CD14-positive monocyte (primary cell): ENCODE measurements at regions not wholly inside any gene's neighbourhood (a gene's known extent, or its start where the extent isn't known, plus 50 kb on each side); places are given as distances from the start of the nearest gene placed in this dataset.

Source experiments
- DNase-seq, 3 donors: peaks; one replicate each; pipeline ENCODE4 v3.0.0-alpha.2; 2011 to 2022
- H2AFZ ChIP-seq: 2 replicates; pipeline ENCODE4 v1.6.0; 2012; ENCODE audit warnings: mild to moderate bottlenecking, low read depth, low read length, inconsistent platforms; ENCODE audit not compliant: insufficient read depth, poor library complexity, severe bottlenecking
- H3K27ac ChIP-seq, 2 donors: 1 replicate in 1 of 2; 2 replicates in 1 of 2; pipeline ENCODE4 v1.5.1; 2012 to 2013; ENCODE audit warnings: low read length in 2 of 2, control low read depth in 1 of 2, inconsistent platforms in 1 of 2, low read depth in 1 of 2, mild to moderate bottlenecking in 1 of 2
- H3K27me3 ChIP-seq, 2 donors: one replicate each; pipeline versions ENCODE4 v1.6.0 to v1.6.1; 2011 to 2013; ENCODE audit warnings: low read length in 2 of 2; ENCODE audit not compliant: control insufficient read depth in 2 of 2, insufficient read depth in 2 of 2
- H3K36me3 ChIP-seq, 2 donors: replicated peaks in 1 of 2; 1 replicate in 1 of 2; 2 replicates in 1 of 2; pipeline versions ENCODE4 v1.5.1 to v1.6.1; 2012 to 2013; ENCODE audit warnings: low read length in 2 of 2, control low read depth in 1 of 2, inconsistent platforms in 1 of 2, mild to moderate bottlenecking in 1 of 2; ENCODE audit not compliant: insufficient read depth in 2 of 2, control insufficient read depth in 1 of 2
- H3K4me1 ChIP-seq, 2 donors: 1 replicate in 1 of 2; 2 replicates in 1 of 2; pipeline versions ENCODE4 v1.5.1 to v1.6.1; 2012 to 2013; ENCODE audit warnings: low read length in 2 of 2, control low read depth in 1 of 2, inconsistent platforms in 1 of 2, mild to moderate bottlenecking in 1 of 2, moderate library complexity in 1 of 2; ENCODE audit not compliant: insufficient read depth in 2 of 2, control insufficient read depth in 1 of 2
- H3K4me2 ChIP-seq: replicated peaks from 2 replicates; pipeline ENCODE3; 2012; ENCODE audit warnings: low read length, moderate library complexity, mild to moderate bottlenecking; ENCODE audit not compliant: poor library complexity, severe bottlenecking; ENCODE audit errors: extremely low read depth
- H3K4me3 ChIP-seq, 3 experiments: fragments of 200-600 bp in 1 of 3; sonication (generic) in 1 of 3; replicated peaks in 1 of 3; 1 replicate in 2 of 3; 2 replicates in 1 of 3; pipeline ENCODE4 v1.5.1; 2011 to 2013; ENCODE audit warnings: low read length in 3 of 3, mild to moderate bottlenecking in 3 of 3, control low read depth in 2 of 3, low read depth in 2 of 3, inconsistent platforms in 1 of 3, moderate library complexity in 1 of 3
- H3K79me2 ChIP-seq: 2 replicates; pipeline ENCODE4 v1.6.0; 2012; ENCODE audit warnings: mild to moderate bottlenecking, control low read depth, inconsistent platforms, low read length, moderate library complexity; ENCODE audit not compliant: insufficient read depth
- H3K9ac ChIP-seq: 2 replicates; pipeline ENCODE4 v1.6.0; 2017; ENCODE audit warnings: low read length, mild to moderate bottlenecking; ENCODE audit not compliant: insufficient read depth, poor library complexity, severe bottlenecking
- H3K9me3 ChIP-seq, 2 donors: replicated peaks in 1 of 2; 1 replicate in 1 of 2; 2 replicates in 1 of 2; pipeline versions ENCODE4 v1.5.1 to v1.6.1; 2012 to 2013; ENCODE audit warnings: low read length in 2 of 2, control low read depth in 1 of 2; ENCODE audit not compliant: control insufficient read depth in 1 of 2, insufficient read depth in 1 of 2
- H4K20me1 ChIP-seq: 2 replicates; pipeline ENCODE4 v1.6.0; 2012; ENCODE audit warnings: mild to moderate bottlenecking, low read length, control low read depth, moderate library complexity; ENCODE audit not compliant: insufficient read depth
- H3K27ac Mint-ChIP-seq, 7 donors: one replicate each; pipeline ENCODE4 v1.8.0; 2020; ENCODE audit warnings: mild to moderate bottlenecking in 7 of 7, mixed read lengths in 7 of 7, moderate library complexity in 6 of 7, inconsistent platforms in 2 of 7
- H3K27me3 Mint-ChIP-seq, 3 donors: one replicate each; pipeline ENCODE4 v1.8.0; 2021 to 2022; ENCODE audit warnings: low read depth in 3 of 3, mild to moderate bottlenecking in 3 of 3, mixed read lengths in 3 of 3, moderate library complexity in 3 of 3, inconsistent platforms in 1 of 3
- H3K36me3 Mint-ChIP-seq, 2 donors: one replicate each; pipeline ENCODE4 v1.8.0; 2020; ENCODE audit warnings: mixed read lengths in 2 of 2, inconsistent platforms in 1 of 2, mild to moderate bottlenecking in 1 of 2
- H3K4me1 Mint-ChIP-seq: one replicate; pipeline ENCODE4 v1.8.0; 2020; ENCODE audit warnings: mild to moderate bottlenecking, mixed read lengths
- H3K4me3 Mint-ChIP-seq, 2 donors: one replicate each; pipeline ENCODE4 v1.8.0; 2020; ENCODE audit warnings: mild to moderate bottlenecking in 2 of 2, mixed read lengths in 2 of 2, moderate library complexity in 1 of 2
- H3K9me3 Mint-ChIP-seq, 7 donors: one replicate each; pipeline ENCODE4 v1.8.0; 2020 to 2022; ENCODE audit warnings: mixed read lengths in 7 of 7, mild to moderate bottlenecking in 6 of 7, moderate library complexity in 6 of 7, inconsistent platforms in 2 of 7
- WGBS: methylation state at CpG from one replicate; pipeline ENCODE4 v1.1.5; 2013; ENCODE audit warnings: missing lambda C conversion rate; ENCODE audit not compliant: insufficient coverage; 5-methylcytosine and 5-hydroxymethylcytosine counted together
- intact Hi-C, 2 donors: fragments of 100-400 bp; cut with micrococcal nuclease; formaldehyde crosslinking; loops; one replicate each; pipeline versions ENCODE4 v1.15.0 to v1.15.1; 2023
- TF ChIP-seq, protein P1 (sequence below): fragments of 200-600 bp; IDR thresholded peaks from one replicate; pipeline ENCODE4 v1.8.0; 2022; ENCODE audit warnings: antibody characterized with exemption, mild to moderate bottlenecking

DNA sequence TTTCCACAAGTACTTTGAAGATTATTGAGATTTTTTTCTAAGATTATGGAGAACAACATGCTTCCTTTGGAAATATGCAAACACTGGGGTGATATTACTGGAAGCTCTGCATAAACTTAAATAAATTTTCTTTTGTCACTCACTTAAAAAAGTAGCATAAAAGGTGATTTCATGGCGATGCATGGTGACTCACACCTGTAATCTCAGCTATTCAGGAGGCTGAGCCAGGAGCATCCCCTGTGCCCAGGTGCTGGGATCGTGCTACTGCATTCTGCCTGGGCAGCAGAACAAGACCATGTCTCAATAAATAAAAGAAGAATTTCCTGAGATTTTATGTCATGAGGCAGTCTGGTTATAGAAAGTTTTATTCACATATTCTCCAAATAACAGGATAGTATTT lies 679.1 kb upstream of the CDH2 start:
- H3K9me3 Mint-ChIP-seq: peaks cover 0 to 6% (median 0%) of the 10 kb centered on the region in 7 donors
- no peaks in the 10 kb centered on the region for H3K4me1 Mint-ChIP-seq
- Histone ChIP-seq H4K20me1 (no peaks in the 10 kb centered on the region), H3K79me2 (no peaks in the 10 kb centered on the region), H3K4me3 (no peak overlapping the region), H3K27ac (no peak overlapping the region), H2AFZ (no peak overlapping the region), H3K36me3 (no peaks in the 10 kb centered on the region), H3K27me3 (no peaks in the 10 kb centered on the region), H3K9me3 (no peaks in the 10 kb centered on the region), H3K4me1 (no peaks in the 10 kb centered on the region), H3K4me2 (no peak overlapping the region), H3K9ac (no peak overlapping the region)
- H3K27me3 Mint-ChIP-seq: no peaks in the 10 kb centered on the region
- no peak overlapping the region for H3K27ac Mint-ChIP-seq
- intact Hi-C loops: no loop called here
- no peaks in the 10 kb centered on the region for H3K36me3 Mint-ChIP-seq
- DNase-seq: no peak
- WGBS: 83% methylated on average over 1 of the region's 2 CpGs
- H3K4me3 Mint-ChIP-seq: no peak overlapping the region
- TF ChIP-seq, protein P1, sequence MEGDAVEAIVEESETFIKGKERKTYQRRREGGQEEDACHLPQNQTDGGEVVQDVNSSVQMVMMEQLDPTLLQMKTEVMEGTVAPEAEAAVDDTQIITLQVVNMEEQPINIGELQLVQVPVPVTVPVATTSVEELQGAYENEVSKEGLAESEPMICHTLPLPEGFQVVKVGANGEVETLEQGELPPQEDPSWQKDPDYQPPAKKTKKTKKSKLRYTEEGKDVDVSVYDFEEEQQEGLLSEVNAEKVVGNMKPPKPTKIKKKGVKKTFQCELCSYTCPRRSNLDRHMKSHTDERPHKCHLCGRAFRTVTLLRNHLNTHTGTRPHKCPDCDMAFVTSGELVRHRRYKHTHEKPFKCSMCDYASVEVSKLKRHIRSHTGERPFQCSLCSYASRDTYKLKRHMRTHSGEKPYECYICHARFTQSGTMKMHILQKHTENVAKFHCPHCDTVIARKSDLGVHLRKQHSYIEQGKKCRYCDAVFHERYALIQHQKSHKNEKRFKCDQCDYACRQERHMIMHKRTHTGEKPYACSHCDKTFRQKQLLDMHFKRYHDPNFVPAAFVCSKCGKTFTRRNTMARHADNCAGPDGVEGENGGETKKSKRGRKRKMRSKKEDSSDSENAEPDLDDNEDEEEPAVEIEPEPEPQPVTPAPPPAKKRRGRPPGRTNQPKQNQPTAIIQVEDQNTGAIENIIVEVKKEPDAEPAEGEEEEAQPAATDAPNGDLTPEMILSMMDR: no peak

DNA sequence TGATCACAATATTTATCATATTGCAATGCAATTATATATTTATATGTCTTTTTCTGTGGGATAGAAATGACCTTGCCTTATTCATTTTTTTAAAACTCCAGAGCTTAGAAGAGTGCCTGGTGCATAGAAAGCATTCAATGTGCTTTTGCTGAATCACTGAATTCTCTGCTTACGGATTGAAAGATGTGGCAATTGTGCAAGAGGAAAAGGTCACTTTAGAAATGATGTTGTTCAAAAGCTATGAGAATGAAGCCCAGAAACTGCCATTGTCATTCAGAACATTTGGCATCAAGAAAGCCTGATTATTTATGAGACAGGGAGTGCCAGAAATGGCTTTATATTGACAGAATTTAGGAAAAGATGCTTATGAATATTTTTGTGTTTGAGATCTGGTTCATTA lies 678.6 kb upstream of the CDH2 start:
- intact Hi-C loops: no loop called here

More for the DNA sequence above, 678.6 kb upstream of the CDH2 start:
- H3K4me2 ChIP-seq: no peak overlapping the region
- Mint-ChIP-seq H3K27ac (no peak overlapping the region), H3K4me3 (no peak overlapping the region), H3K9me3 (peaks cover 0 to 7% (median under 1%) of the 10 kb centered on the region in 7 donors), H3K27me3 (no peaks in the 10 kb centered on the region), H3K4me1 (no peaks in the 10 kb centered on the region), H3K36me3 (no peaks in the 10 kb centered on the region)
- H3K4me3 ChIP-seq: no peak overlapping the region
- H3K27me3 ChIP-seq: no peaks in the 10 kb centered on the region
- no peak overlapping the region for H3K27ac ChIP-seq
- WGBS: 0% methylated on average over 1 of the region's 1 CpG
- no peak overlapping the region for H3K9ac ChIP-seq
- no peaks in the 10 kb centered on the region for H4K20me1 ChIP-seq
- H3K9me3 ChIP-seq: no peaks in the 10 kb centered on the region
- no peaks in the 10 kb centered on the region for H3K36me3 ChIP-seq
- no peaks in the 10 kb centered on the region for H3K4me1 ChIP-seq
- DNase-seq: no peak
- H3K79me2 ChIP-seq: no peaks in the 10 kb centered on the region
- TF ChIP-seq, protein P1: no peak
- H2AFZ ChIP-seq: no peak overlapping the region
